Activated CD4-positive, alpha-beta T cell treated with anti-CD3 and anti-CD28 coated beads, Interleukin-2, amount 10 ng/mL, durations not matched to agents 24 days and 14 days (primary cell): ENCODE measurements at regions not wholly inside any gene's neighbourhood (a gene's known extent, or its start where the extent isn't known, plus 50 kb on each side); places are given as distances from the start of the nearest gene placed in this dataset.
"Not testable (repeated sequence)": the region's sequence is repeated elsewhere in the genome, so short reads cannot be mapped to it uniquely, and the experiment has no call there.

Experiments
- DNase-seq: peaks from one replicate; pipeline ENCODE4 v3.0.0; 2022
- H3K27ac Mint-ChIP-seq: one replicate; pipeline ENCODE4 v1.8.0; 2022; ENCODE audit warnings: mild to moderate bottlenecking, mixed read lengths
- H3K27me3 Mint-ChIP-seq: one replicate; pipeline ENCODE4 v1.8.0; 2022; ENCODE audit warnings: mixed read lengths
- H3K36me3 Mint-ChIP-seq: one replicate; pipeline ENCODE4 v1.8.0; 2022; ENCODE audit warnings: low read depth, mild to moderate bottlenecking, mixed read lengths
- H3K4me1 Mint-ChIP-seq: one replicate; pipeline ENCODE4 v1.8.0; 2021; ENCODE audit warnings: mixed read lengths
- H3K4me3 Mint-ChIP-seq: one replicate; pipeline ENCODE4 v1.8.0; 2022; ENCODE audit warnings: mild to moderate bottlenecking, moderate library complexity, mixed read lengths
- H3K9me3 Mint-ChIP-seq: one replicate; pipeline ENCODE4 v1.8.0; 2021; ENCODE audit warnings: mixed read lengths
- intact Hi-C: fragments of 100-400 bp; cut with micrococcal nuclease; formaldehyde crosslinking; loops from one replicate; pipeline ENCODE4 v1.15.1; 2023

GRCh38 chr5:98328015-98328414, 445.4 kb upstream of the RGMB start:
- Mint-ChIP-seq H3K27ac (no peak overlapping the region), H3K36me3 (no peaks in the 10 kb centered on the region), H3K4me1 (no peaks in the 10 kb centered on the region), H3K9me3 (no peaks in the 10 kb centered on the region), H3K27me3 (no peaks in the 10 kb centered on the region), H3K4me3 (no peak overlapping the region)
- intact Hi-C loops, result no loop called here
- no peak for DNase-seq

- Mint-ChIP-seq H3K27me3 (no peaks in the 10 kb centered on the region), H3K4me3 (no peak overlapping the region), H3K36me3 (no peaks in the 10 kb centered on the region), H3K9me3 (no peaks in the 10 kb centered on the region), H3K4me1 (no peaks in the 10 kb centered on the region), H3K27ac (no peak overlapping the region)
- no peak for DNase-seq
- intact Hi-C loops, result no loop called here
Observed at GRCh38 chr5:98330871-98331270, 442.6 kb upstream of the RGMB start.

- intact Hi-C loops, result no loop called here
- H3K27me3 Mint-ChIP-seq, result no peaks in the 10 kb centered on the region
- no peaks in the 10 kb centered on the region for H3K4me1 Mint-ChIP-seq
- DNase-seq, result no peak
- no peak overlapping the region for H3K4me3 Mint-ChIP-seq
- H3K9me3 Mint-ChIP-seq, result no peaks in the 10 kb centered on the region
- no peak overlapping the region for H3K27ac Mint-ChIP-seq
- H3K36me3 Mint-ChIP-seq, result no peaks in the 10 kb centered on the region
Observed at GRCh38 chr5:98333921-98334320, 439.5 kb upstream of the RGMB start.

GRCh38 chr5:98334946-98335345, 438.5 kb upstream of the RGMB start:
- H3K27me3 Mint-ChIP-seq, result no peaks in the 10 kb centered on the region
- H3K9me3 Mint-ChIP-seq, result no peaks in the 10 kb centered on the region
- H3K4me1 Mint-ChIP-seq, result no peaks in the 10 kb centered on the region
- no peak for DNase-seq
- H3K4me3 Mint-ChIP-seq, result no peak overlapping the region
- H3K36me3 Mint-ChIP-seq, result no peaks in the 10 kb centered on the region
- no peak overlapping the region for H3K27ac Mint-ChIP-seq
- intact Hi-C loops, result no loop called here

GRCh38 chr5:98339141-98339848, 434.2 kb upstream of the RGMB start:
- Mint-ChIP-seq H3K9me3 (no peaks in the 10 kb centered on the region), H3K27ac (no peak overlapping the region), H3K4me3 (no peak overlapping the region), H3K36me3 (no peaks in the 10 kb centered on the region), H3K4me1 (no peaks in the 10 kb centered on the region), H3K27me3 (no peaks in the 10 kb centered on the region)
- DNase-seq, result no peak
- intact Hi-C loops, result no loop called here

GRCh38 chr5:98341038-98342032, 432.1 kb upstream of the RGMB start:
- intact Hi-C loops, result no loop called here

GRCh38 chr5:98342958-98343660, 430.4 kb upstream of the RGMB start:
- DNase-seq, H3K4me1 Mint-ChIP-seq, intact Hi-C loops, H3K4me3 Mint-ChIP-seq, H3K27ac Mint-ChIP-seq, H3K9me3 Mint-ChIP-seq, H3K27me3 Mint-ChIP-seq, H3K36me3 Mint-ChIP-seq: not testable (repeated sequence)

More at GRCh38 chr5:98341038-98342032, 432.1 kb upstream of the RGMB start:
- H3K9me3 Mint-ChIP-seq, result no peaks in the 10 kb centered on the region
- H3K27me3 Mint-ChIP-seq, result no peaks in the 10 kb centered on the region
- H3K4me1 Mint-ChIP-seq, result no peaks in the 10 kb centered on the region
- no peak overlapping the region for H3K4me3 Mint-ChIP-seq
- DNase-seq, result no peak
- H3K27ac Mint-ChIP-seq, result no peak overlapping the region
- no peaks in the 10 kb centered on the region for H3K36me3 Mint-ChIP-seq

- Mint-ChIP-seq H3K36me3 (no peaks in the 10 kb centered on the region), H3K27ac (no peak overlapping the region), H3K4me3 (no peak overlapping the region), H3K4me1 (no peaks in the 10 kb centered on the region), H3K27me3 (peaks cover 2% of the 10 kb centered on the region), H3K9me3 (no peaks in the 10 kb centered on the region)
- no peak for DNase-seq
- intact Hi-C loops, result no loop called here
Observed at GRCh38 chr5:98349251-98349989, 424.0 kb upstream of the RGMB start.

- Mint-ChIP-seq H3K4me3 (no peak overlapping the region), H3K27me3 (peaks cover 2% of the 10 kb centered on the region), H3K4me1 (no peaks in the 10 kb centered on the region), H3K9me3 (no peaks in the 10 kb centered on the region), H3K36me3 (no peaks in the 10 kb centered on the region), H3K27ac (no peak overlapping the region)
- DNase-seq, result no peak
- intact Hi-C loops, result loop anchor here (10.0 kb wide), 1 partner anchor 1115 kb away; no protein-coding TSS in a partner anchor
Observed at GRCh38 chr5:98349990-98350365, 423.5 kb upstream of the RGMB start.

GRCh38 chr5:98354922-98355321, 418.5 kb upstream of the RGMB start:
- H3K4me3 Mint-ChIP-seq, result no peak overlapping the region
- H3K27ac Mint-ChIP-seq, result no peak overlapping the region

GRCh38 chr5:98360548-98360947, 412.9 kb upstream of the RGMB start:
- Mint-ChIP-seq H3K9me3 (no peaks in the 10 kb centered on the region), H3K4me1 (no peaks in the 10 kb centered on the region), H3K4me3 (no peak overlapping the region), H3K36me3 (no peaks in the 10 kb centered on the region), H3K27ac (no peak overlapping the region), H3K27me3 (no peaks in the 10 kb centered on the region)
- intact Hi-C loops, result no loop called here
- DNase-seq, result no peak

More at GRCh38 chr5:98354922-98355321, 418.5 kb upstream of the RGMB start:
- no peaks in the 10 kb centered on the region for H3K36me3 Mint-ChIP-seq
- DNase-seq, result no peak
- intact Hi-C loops, result loop anchor here (10.0 kb wide), 1 partner anchor 1120 kb away; no protein-coding TSS in a partner anchor
- peaks cover 2% of the 10 kb centered on the region for H3K27me3 Mint-ChIP-seq
- no peaks in the 10 kb centered on the region for H3K4me1 Mint-ChIP-seq
- no peaks in the 10 kb centered on the region for H3K9me3 Mint-ChIP-seq

- no peak overlapping the region for H3K4me3 Mint-ChIP-seq
- intact Hi-C loops, result no loop called here
- no peaks in the 10 kb centered on the region for H3K27me3 Mint-ChIP-seq
- H3K9me3 Mint-ChIP-seq, result no peaks in the 10 kb centered on the region
- H3K4me1 Mint-ChIP-seq, result no peaks in the 10 kb centered on the region
- DNase-seq, result no peak
- no peak overlapping the region for H3K27ac Mint-ChIP-seq
- H3K36me3 Mint-ChIP-seq, result no peaks in the 10 kb centered on the region
Observed at GRCh38 chr5:98363157-98363556, 410.3 kb upstream of the RGMB start.

GRCh38 chr5:98364549-98364948, 408.9 kb upstream of the RGMB start:
- Mint-ChIP-seq H3K4me3 (no peak overlapping the region), H3K36me3 (no peaks in the 10 kb centered on the region), H3K4me1 (no peaks in the 10 kb centered on the region), H3K27me3 (no peaks in the 10 kb centered on the region), H3K9me3 (no peaks in the 10 kb centered on the region), H3K27ac (no peak overlapping the region)
- no peak for DNase-seq
- intact Hi-C loops, result no loop called here
